ENCODE measurements at regions not wholly inside any gene's neighbourhood (a gene's known extent, or its start where the extent isn't known, plus 50 kb on each side); places are given as distances from the start of the nearest gene placed in this dataset.

- TF ChIP-seq RCOR1 (conservative IDR thresholded peaks at IDR 0.05; ENCODE audit: low read depth, low read length) (no peak), POLR2A (IDR thresholded peaks at IDR 0.05; ENCODE audit: low read depth, low read length) (no peak), ZBTB40 (IDR thresholded peaks at IDR 0.05; ENCODE audit: borderline replicate concordance) (no peak), FOXK2 (IDR thresholded peaks at IDR 0.05) (no peak), RFX5 (IDR thresholded peaks at IDR 0.05; ENCODE audit: low read depth, low read length) (no peak)
Observed at GRCh38 chr12:47438175-47438574, 267.7 kb downstream of the RPAP3 start (continued).

DNA sequence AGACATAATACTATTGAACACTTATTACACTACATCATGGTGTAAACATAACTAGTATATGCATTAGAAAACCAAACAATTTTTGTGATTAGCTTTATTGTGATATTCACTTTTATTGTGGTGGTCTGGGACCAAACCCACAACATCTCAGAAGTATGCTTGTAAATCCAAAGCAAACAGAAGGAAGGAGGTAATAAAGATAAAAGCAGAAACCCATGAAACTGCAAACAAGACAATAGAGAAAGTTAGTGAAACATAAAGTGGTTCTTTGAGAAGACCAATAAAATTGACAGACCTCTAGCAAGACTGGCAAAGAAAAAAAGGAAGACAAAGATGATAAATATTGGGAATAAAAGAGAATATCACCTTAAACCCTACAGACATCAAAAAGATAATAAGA lies 268.3 kb downstream of the RPAP3 start:
- ChIA-PET CTCF (no interaction called here), RAD21 (ENCODE audit: unreplicated experiment) (no interaction called here), SMC1A (ENCODE audit: uncharacterized antibody, unreplicated experiment) (interaction anchor here (0.7 kb wide), 1 partner anchor 761 kb away, joined by 3 read pairs; no protein-coding TSS in a partner anchor), POLR2A (no interaction called here)
- FAIRE-seq (no peak), DNase-seq (ENCODE audit: low read depth, low spot score) (no peak), ATAC-seq (no peak)
- Histone ChIP-seq H3K36me3 (ENCODE audit: control insufficient read depth in 2 of 2, insufficient read depth in 2 of 2, low read length in 1 of 2) (no peaks in the 10 kb centered on the region), H4K20me1 (ENCODE audit: control insufficient read depth, insufficient read depth) (no peaks in the 10 kb centered on the region), H3K27me3 (replicated peaks in 1 of 2; ENCODE audit: control insufficient read depth in 2 of 2, insufficient read depth in 2 of 2, low read length in 1 of 2) (no peaks in the 10 kb centered on the region), H2AFZ (ENCODE audit: control insufficient read depth, low read depth, low read length) (no peak overlapping the region), H3K4me1 (ENCODE audit: control insufficient read depth, insufficient read depth, low read length) (no peaks in the 10 kb centered on the region), H3K27ac (ENCODE audit: control insufficient read depth, insufficient read depth) (no peak overlapping the region), H3K9ac (ENCODE audit: control insufficient read depth, insufficient read depth, low read length) (no peak overlapping the region), H3K9me3 (replicated peaks; ENCODE audit: control insufficient read depth, insufficient read depth, low read length) (no peaks in the 10 kb centered on the region), H3K4me2 (ENCODE audit: control insufficient read depth, insufficient read depth) (no peak overlapping the region), H3K4me3 (no peak overlapping the region), H3K79me2 (ENCODE audit: control insufficient read depth, insufficient read depth, low read length) (no peaks in the 10 kb centered on the region)
- TF ChIP-seq ESRRA (IDR thresholded peaks at IDR 0.05; ENCODE audit: low read length): no peak
- TF ChIP-seq FOXM1 (IDR thresholded peaks at IDR 0.05; ENCODE audit: low read depth, low read length): no peak
- TF ChIP-seq BACH1 (IDR thresholded peaks at IDR 0.05; ENCODE audit: borderline replicate concordance): no peak
- TF ChIP-seq STAT3 (IDR thresholded peaks at IDR 0.05; ENCODE audit: low read depth, low read length): no peak
- no peak for TF ChIP-seq CHD4 (IDR thresholded peaks at IDR 0.05)
- TF ChIP-seq POLR2AphosphoS2 (IDR thresholded peaks at IDR 0.05; ENCODE audit: low read depth, low read length): no peak
- no peak for TF ChIP-seq TARDBP (IDR thresholded peaks at IDR 0.05; ENCODE audit: borderline replicate concordance)
- TF ChIP-seq, protein P1, sequence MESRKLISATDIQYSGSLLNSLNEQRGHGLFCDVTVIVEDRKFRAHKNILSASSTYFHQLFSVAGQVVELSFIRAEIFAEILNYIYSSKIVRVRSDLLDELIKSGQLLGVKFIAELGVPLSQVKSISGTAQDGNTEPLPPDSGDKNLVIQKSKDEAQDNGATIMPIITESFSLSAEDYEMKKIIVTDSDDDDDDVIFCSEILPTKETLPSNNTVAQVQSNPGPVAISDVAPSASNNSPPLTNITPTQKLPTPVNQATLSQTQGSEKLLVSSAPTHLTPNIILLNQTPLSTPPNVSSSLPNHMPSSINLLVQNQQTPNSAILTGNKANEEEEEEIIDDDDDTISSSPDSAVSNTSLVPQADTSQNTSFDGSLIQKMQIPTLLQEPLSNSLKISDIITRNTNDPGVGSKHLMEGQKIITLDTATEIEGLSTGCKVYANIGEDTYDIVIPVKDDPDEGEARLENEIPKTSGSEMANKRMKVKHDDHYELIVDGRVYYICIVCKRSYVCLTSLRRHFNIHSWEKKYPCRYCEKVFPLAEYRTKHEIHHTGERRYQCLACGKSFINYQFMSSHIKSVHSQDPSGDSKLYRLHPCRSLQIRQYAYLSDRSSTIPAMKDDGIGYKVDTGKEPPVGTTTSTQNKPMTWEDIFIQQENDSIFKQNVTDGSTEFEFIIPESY (IDR thresholded peaks at IDR 0.05): no peak
- TF ChIP-seq RAD51 (IDR thresholded peaks at IDR 0.05): no peak
- no peak for TF ChIP-seq HCFC1 (IDR thresholded peaks at IDR 0.05; ENCODE audit: low read length)
- TF ChIP-seq, protein P2, sequence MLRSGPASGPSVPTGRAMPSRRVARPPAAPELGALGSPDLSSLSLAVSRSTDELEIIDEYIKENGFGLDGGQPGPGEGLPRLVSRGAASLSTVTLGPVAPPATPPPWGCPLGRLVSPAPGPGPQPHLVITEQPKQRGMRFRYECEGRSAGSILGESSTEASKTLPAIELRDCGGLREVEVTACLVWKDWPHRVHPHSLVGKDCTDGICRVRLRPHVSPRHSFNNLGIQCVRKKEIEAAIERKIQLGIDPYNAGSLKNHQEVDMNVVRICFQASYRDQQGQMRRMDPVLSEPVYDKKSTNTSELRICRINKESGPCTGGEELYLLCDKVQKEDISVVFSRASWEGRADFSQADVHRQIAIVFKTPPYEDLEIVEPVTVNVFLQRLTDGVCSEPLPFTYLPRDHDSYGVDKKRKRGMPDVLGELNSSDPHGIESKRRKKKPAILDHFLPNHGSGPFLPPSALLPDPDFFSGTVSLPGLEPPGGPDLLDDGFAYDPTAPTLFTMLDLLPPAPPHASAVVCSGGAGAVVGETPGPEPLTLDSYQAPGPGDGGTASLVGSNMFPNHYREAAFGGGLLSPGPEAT (IDR thresholded peaks at IDR 0.05; ENCODE audit: low read depth): no peak
- no peak for TF ChIP-seq MYC (IDR thresholded peaks at IDR 0.05; ENCODE audit: insufficient read depth, insufficient read length, insufficient replicate concordance, low read length, severe bottlenecking)
- no peak for TF ChIP-seq TAF1 (IDR thresholded peaks at IDR 0.05; ENCODE audit: borderline replicate concordance, low read depth, low read length)
- no peak for TF ChIP-seq PAX5 (IDR thresholded peaks at IDR 0.05; ENCODE audit: borderline replicate concordance, low read depth, low read length)
- intact Hi-C loops (cut with micrococcal nuclease; ENCODE audit: unreplicated experiment) (no loop called here), in situ Hi-C loops (cut with MboI) (no loop called here)
- BruUV-seq (replicated peaks): no TSS peak

Data from GM12878 (cell line).